ENCODE measurements at regions not wholly inside any gene's neighbourhood (a gene's known extent, or its start where the extent isn't known, plus 50 kb on each side); places are given as distances from the start of the nearest gene placed in this dataset.
A peak's percentile ranks its signal among the peaks of the same experiment; 100 is the strongest.

GRCh38 chr11:104573441-104573990 is 324.7 kb downstream of the CASP12 start:
- Mint-ChIP-seq H3K9me3 (peaks cover 1% of the 10 kb centered on the region), H3K4me3 (no peak overlapping the region), H3K4me1 (no peaks in the 10 kb centered on the region), H3K27me3 (no peaks in the 10 kb centered on the region), H3K36me3 (no peaks in the 10 kb centered on the region), H3K27ac (no peak overlapping the region)
- ATAC-seq (ENCODE audit: low read depth) (no peak), DNase-seq (no peak)
- POLR2A ChIA-PET = no interaction called here

- Mint-ChIP-seq H3K4me3 (no peak overlapping the region), H3K27me3 (no peaks in the 10 kb centered on the region), H3K27ac (no peak overlapping the region), H3K4me1 (no peaks in the 10 kb centered on the region), H3K36me3 (no peaks in the 10 kb centered on the region), H3K9me3 (peaks cover 1% of the 10 kb centered on the region)
- POLR2A ChIA-PET = no interaction called here
- DNase-seq = no peak
- ATAC-seq (ENCODE audit: low read depth) = no peak
Observed at GRCh38 chr11:104572279-104572678, 326.0 kb downstream of the CASP12 start.

- H3K27ac Mint-ChIP-seq = no peak overlapping the region
- no peaks in the 10 kb centered on the region for H3K4me1 Mint-ChIP-seq
- no peak for ATAC-seq (ENCODE audit: low read depth)
- H3K27me3 Mint-ChIP-seq = no peaks in the 10 kb centered on the region
- H3K36me3 Mint-ChIP-seq = peaks cover 2% of the 10 kb centered on the region
- DNase-seq = no peak
- POLR2A ChIA-PET = no interaction called here
- no peak overlapping the region for H3K4me3 Mint-ChIP-seq
- peaks cover 2% of the 10 kb centered on the region for H3K9me3 Mint-ChIP-seq
Observed at GRCh38 chr11:104570078-104570701, 328.1 kb downstream of the CASP12 start.

- Mint-ChIP-seq H3K27me3 (peaks cover 6% of the 10 kb centered on the region), H3K9me3 (peaks cover 7% of the 10 kb centered on the region), H3K4me3 (no peak overlapping the region), H3K4me1 (no peaks in the 10 kb centered on the region), H3K36me3 (peaks cover 2% of the 10 kb centered on the region), H3K27ac (no peak overlapping the region)
- POLR2A ChIA-PET = no interaction called here
- no peak for ATAC-seq (ENCODE audit: low read depth)
- no peak for DNase-seq
Observed at GRCh38 chr11:104565583-104565961, 332.7 kb downstream of the CASP12 start.

GRCh38 chr11:104564921-104565582 is 333.2 kb downstream of the CASP12 start:
- POLR2A ChIA-PET = interaction anchor here (0.7 kb wide), 1 partner anchor 1125 kb away, joined by 3 read pairs; no protein-coding TSS in a partner anchor
- H3K4me1 Mint-ChIP-seq = no peaks in the 10 kb centered on the region

GRCh38 chr11:104556606-104557301 is 341.5 kb downstream of the CASP12 start:
- H3K27ac Mint-ChIP-seq = no peak overlapping the region
- peaks cover 16% of the 10 kb centered on the region for H3K27me3 Mint-ChIP-seq
- no peaks in the 10 kb centered on the region for H3K9me3 Mint-ChIP-seq
- H3K4me3 Mint-ChIP-seq = no peak overlapping the region
- peak; percentile 33 for ATAC-seq (ENCODE audit: low read depth)
- H3K4me1 Mint-ChIP-seq = peaks cover 7% of the 10 kb centered on the region
- POLR2A ChIA-PET = no interaction called here
- no peaks in the 10 kb centered on the region for H3K36me3 Mint-ChIP-seq
- DNase-seq = no peak

More at GRCh38 chr11:104564921-104565582, 333.2 kb downstream of the CASP12 start:
- Mint-ChIP-seq H3K27me3 (peaks cover 6% of the 10 kb centered on the region), H3K36me3 (peaks cover 2% of the 10 kb centered on the region), H3K4me3 (no peak overlapping the region), H3K9me3 (peaks cover 7% of the 10 kb centered on the region), H3K27ac (no peak overlapping the region)
- DNase-seq (no peak), ATAC-seq (ENCODE audit: low read depth) (no peak)

GRCh38 chr11:104549019-104549418 is 349.2 kb downstream of the CASP12 start:
- Mint-ChIP-seq H3K27ac (no peak overlapping the region), H3K4me1 (no peaks in the 10 kb centered on the region), H3K9me3 (no peaks in the 10 kb centered on the region), H3K27me3 (peaks cover 7% of the 10 kb centered on the region), H3K4me3 (no peak overlapping the region), H3K36me3 (no peaks in the 10 kb centered on the region)
- ATAC-seq (ENCODE audit: low read depth) (no peak), DNase-seq (no peak)
- POLR2A ChIA-PET = no interaction called here

GRCh38 chr11:104547996-104548661 is 350.1 kb downstream of the CASP12 start:
- Mint-ChIP-seq H3K27me3 (peaks cover 7% of the 10 kb centered on the region), H3K27ac (no peak overlapping the region), H3K4me3 (no peak overlapping the region), H3K36me3 (no peaks in the 10 kb centered on the region), H3K4me1 (no peaks in the 10 kb centered on the region), H3K9me3 (no peaks in the 10 kb centered on the region)
- DNase-seq = no peak
- POLR2A ChIA-PET = no interaction called here
- no peak for ATAC-seq (ENCODE audit: low read depth)

GRCh38 chr11:104546501-104546900 is 351.8 kb downstream of the CASP12 start:
- POLR2A ChIA-PET = no interaction called here
- ATAC-seq (ENCODE audit: low read depth) = no peak
- DNase-seq = no peak

GRCh38 chr11:104541701-104542100 is 356.6 kb downstream of the CASP12 start:
- H3K36me3 Mint-ChIP-seq = no peaks in the 10 kb centered on the region
- no peak for DNase-seq
- POLR2A ChIA-PET = no interaction called here
- H3K4me3 Mint-ChIP-seq = no peak overlapping the region
- H3K27me3 Mint-ChIP-seq = peaks cover 3% of the 10 kb centered on the region
- no peaks in the 10 kb centered on the region for H3K9me3 Mint-ChIP-seq
- no peaks in the 10 kb centered on the region for H3K4me1 Mint-ChIP-seq
- no peak overlapping the region for H3K27ac Mint-ChIP-seq
- no peak for ATAC-seq (ENCODE audit: low read depth)

More at GRCh38 chr11:104546501-104546900, 351.8 kb downstream of the CASP12 start:
- Mint-ChIP-seq H3K4me3 (no peak overlapping the region), H3K4me1 (no peaks in the 10 kb centered on the region), H3K27me3 (peaks cover 4% of the 10 kb centered on the region), H3K27ac (no peak overlapping the region), H3K9me3 (no peaks in the 10 kb centered on the region), H3K36me3 (no peaks in the 10 kb centered on the region)

- Mint-ChIP-seq H3K4me3 (no peak overlapping the region), H3K4me1 (no peaks in the 10 kb centered on the region), H3K27ac (no peak overlapping the region), H3K27me3 (peaks cover 5% of the 10 kb centered on the region), H3K36me3 (no peaks in the 10 kb centered on the region), H3K9me3 (no peaks in the 10 kb centered on the region)
- ATAC-seq (ENCODE audit: low read depth) (no peak), DNase-seq (no peak)
- POLR2A ChIA-PET = no interaction called here
Observed at GRCh38 chr11:104538313-104538712, 359.9 kb downstream of the CASP12 start.

GRCh38 chr11:104534278-104534677 is 364.0 kb downstream of the CASP12 start:
- POLR2A ChIA-PET = no interaction called here
- ATAC-seq (ENCODE audit: low read depth) (no peak), DNase-seq (no peak)
- Mint-ChIP-seq H3K36me3 (no peaks in the 10 kb centered on the region), H3K27me3 (peaks cover 5% of the 10 kb centered on the region), H3K4me1 (no peaks in the 10 kb centered on the region), H3K9me3 (no peaks in the 10 kb centered on the region), H3K4me3 (no peak overlapping the region), H3K27ac (no peak overlapping the region)

GRCh38 chr11:104531894-104532293 is 366.4 kb downstream of the CASP12 start:
- ATAC-seq (ENCODE audit: low read depth) (no peak), DNase-seq (no peak)
- H3K27ac Mint-ChIP-seq = no peak overlapping the region
- H3K36me3 Mint-ChIP-seq = no peaks in the 10 kb centered on the region
- POLR2A ChIA-PET = no interaction called here
- peaks cover 2% of the 10 kb centered on the region for H3K27me3 Mint-ChIP-seq
- no peak overlapping the region for H3K4me3 Mint-ChIP-seq
- no peaks in the 10 kb centered on the region for H3K9me3 Mint-ChIP-seq
- H3K4me1 Mint-ChIP-seq = no peaks in the 10 kb centered on the region
